Activated naive CD8-positive, alpha-beta T cell (primary cell): ENCODE measurements at regions not wholly inside any gene's neighbourhood (a gene's known extent, or its start where the extent isn't known, plus 50 kb on each side); places are given as distances from the start of the nearest gene placed in this dataset.
"Not testable (repeated sequence)": the region's sequence is repeated elsewhere in the genome, so short reads cannot be mapped to it uniquely, and the experiment has no call there.

ENCODE experiments used
- H3K27ac Mint-ChIP-seq: one replicate; pipeline ENCODE4 v1.8.0; 2021; ENCODE audit warnings: mixed read lengths
- H3K27me3 Mint-ChIP-seq: one replicate; pipeline ENCODE4 v1.8.0; 2021; ENCODE audit warnings: mixed read lengths
- H3K36me3 Mint-ChIP-seq: one replicate; pipeline ENCODE4 v1.8.0; 2021; ENCODE audit warnings: mixed read lengths
- H3K4me1 Mint-ChIP-seq: one replicate; pipeline ENCODE4 v1.8.0; 2021; ENCODE audit warnings: low read depth, mixed read lengths
- H3K4me3 Mint-ChIP-seq: one replicate; pipeline ENCODE4 v1.8.0; 2021; ENCODE audit warnings: mild to moderate bottlenecking, mixed read lengths
- H3K9me3 Mint-ChIP-seq: one replicate; pipeline ENCODE4 v1.8.0; 2021; ENCODE audit warnings: low read depth, mixed read lengths

DNA sequence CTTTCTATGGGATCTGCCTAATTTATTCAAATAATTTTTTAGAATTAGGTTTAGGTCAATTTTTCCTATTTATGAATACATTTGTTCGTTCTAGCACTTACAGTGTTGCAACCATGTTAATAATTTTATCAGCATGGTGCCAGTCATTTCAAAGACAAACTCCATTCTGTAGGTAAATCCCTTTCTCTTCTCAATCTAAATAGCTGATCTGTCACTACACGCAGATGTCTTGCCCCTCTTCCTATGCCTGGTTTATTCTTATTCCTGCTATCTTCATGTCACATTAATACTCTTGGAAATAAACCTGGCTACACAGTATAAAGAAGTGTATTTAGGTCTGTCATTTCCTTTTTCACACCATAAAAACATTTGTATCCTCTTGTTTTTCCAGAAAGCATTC is 1172.4 kb downstream of the BRINP3 start:
- Mint-ChIP-seq H3K9me3 (peaks cover 6% of the 10 kb centered on the region), H3K4me1 (no peaks in the 10 kb centered on the region), H3K27ac (no peak overlapping the region), H3K4me3 (no peak overlapping the region), H3K36me3 (no peaks in the 10 kb centered on the region), H3K27me3 (no peaks in the 10 kb centered on the region)

DNA sequence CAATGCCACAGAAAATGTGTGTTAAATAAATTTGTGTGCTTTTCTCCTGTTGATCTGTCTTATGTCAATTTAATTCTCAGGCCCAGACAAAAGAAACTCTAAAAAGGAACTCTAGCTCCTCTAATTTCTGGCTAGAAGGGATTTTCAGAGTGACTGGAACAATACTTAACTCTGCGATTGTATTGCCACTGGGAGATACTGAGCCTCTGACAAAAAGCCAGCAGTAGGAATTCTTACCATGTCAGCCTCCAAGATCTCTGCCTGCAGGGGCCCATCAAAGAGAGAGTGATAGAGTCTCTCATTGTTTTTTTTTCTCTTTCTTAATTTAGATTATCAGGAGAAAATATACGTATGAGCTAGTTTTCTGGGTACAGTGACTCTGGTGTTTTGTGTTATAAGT is 1165.7 kb downstream of the BRINP3 start:
- no peaks in the 10 kb centered on the region for H3K36me3 Mint-ChIP-seq
- no peaks in the 10 kb centered on the region for H3K4me1 Mint-ChIP-seq
- H3K4me3 Mint-ChIP-seq: no peak overlapping the region
- H3K9me3 Mint-ChIP-seq: no peaks in the 10 kb centered on the region
- no peaks in the 10 kb centered on the region for H3K27me3 Mint-ChIP-seq
- no peak overlapping the region for H3K27ac Mint-ChIP-seq

DNA sequence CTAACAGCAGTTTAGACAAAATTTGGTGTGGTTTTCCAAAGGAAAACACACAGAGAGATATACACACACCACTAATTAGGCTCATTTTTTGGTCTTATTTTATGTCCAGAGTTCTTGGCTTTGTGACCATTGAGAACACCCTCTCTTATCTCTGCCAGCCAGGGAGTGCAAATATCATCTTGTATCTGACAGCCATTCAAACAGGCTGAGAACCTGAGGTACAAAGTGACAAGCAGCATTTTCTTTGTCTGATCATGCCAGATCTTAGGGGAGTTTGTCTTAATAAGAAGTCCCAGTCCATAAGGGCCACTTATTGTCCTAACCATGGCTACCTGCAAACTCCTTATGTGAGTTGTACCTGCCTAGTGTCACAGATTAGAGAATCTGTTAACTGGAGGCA is 1165.2 kb downstream of the BRINP3 start:
- no peaks in the 10 kb centered on the region for H3K27me3 Mint-ChIP-seq
- no peaks in the 10 kb centered on the region for H3K4me1 Mint-ChIP-seq
- no peaks in the 10 kb centered on the region for H3K36me3 Mint-ChIP-seq
- H3K27ac Mint-ChIP-seq: no peak overlapping the region
- H3K9me3 Mint-ChIP-seq: no peaks in the 10 kb centered on the region
- H3K4me3 Mint-ChIP-seq: no peak overlapping the region

DNA sequence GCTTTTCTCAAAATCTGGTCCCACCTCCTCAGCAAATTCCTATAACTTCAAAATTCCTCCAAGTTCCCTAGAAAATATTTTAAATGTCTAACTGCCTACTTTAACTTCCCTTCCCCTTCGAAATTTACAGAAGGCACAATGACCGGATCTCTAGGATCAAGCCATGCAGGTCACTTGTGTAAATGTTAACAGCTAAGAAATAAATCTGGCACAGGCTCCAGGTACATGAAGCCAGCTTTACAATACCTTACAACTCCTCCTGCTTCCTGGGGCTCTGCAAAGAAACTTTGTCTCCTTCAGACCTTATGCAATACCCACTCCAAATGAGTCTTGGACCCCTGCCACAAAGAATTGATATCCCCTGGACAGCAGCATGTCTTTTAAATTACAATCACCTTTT is 1164.2 kb downstream of the BRINP3 start:
- no peaks in the 10 kb centered on the region for H3K4me1 Mint-ChIP-seq
- no peak overlapping the region for H3K27ac Mint-ChIP-seq
- H3K27me3 Mint-ChIP-seq: no peaks in the 10 kb centered on the region
- H3K36me3 Mint-ChIP-seq: no peaks in the 10 kb centered on the region
- H3K4me3 Mint-ChIP-seq: no peak overlapping the region
- H3K9me3 Mint-ChIP-seq: no peaks in the 10 kb centered on the region

DNA sequence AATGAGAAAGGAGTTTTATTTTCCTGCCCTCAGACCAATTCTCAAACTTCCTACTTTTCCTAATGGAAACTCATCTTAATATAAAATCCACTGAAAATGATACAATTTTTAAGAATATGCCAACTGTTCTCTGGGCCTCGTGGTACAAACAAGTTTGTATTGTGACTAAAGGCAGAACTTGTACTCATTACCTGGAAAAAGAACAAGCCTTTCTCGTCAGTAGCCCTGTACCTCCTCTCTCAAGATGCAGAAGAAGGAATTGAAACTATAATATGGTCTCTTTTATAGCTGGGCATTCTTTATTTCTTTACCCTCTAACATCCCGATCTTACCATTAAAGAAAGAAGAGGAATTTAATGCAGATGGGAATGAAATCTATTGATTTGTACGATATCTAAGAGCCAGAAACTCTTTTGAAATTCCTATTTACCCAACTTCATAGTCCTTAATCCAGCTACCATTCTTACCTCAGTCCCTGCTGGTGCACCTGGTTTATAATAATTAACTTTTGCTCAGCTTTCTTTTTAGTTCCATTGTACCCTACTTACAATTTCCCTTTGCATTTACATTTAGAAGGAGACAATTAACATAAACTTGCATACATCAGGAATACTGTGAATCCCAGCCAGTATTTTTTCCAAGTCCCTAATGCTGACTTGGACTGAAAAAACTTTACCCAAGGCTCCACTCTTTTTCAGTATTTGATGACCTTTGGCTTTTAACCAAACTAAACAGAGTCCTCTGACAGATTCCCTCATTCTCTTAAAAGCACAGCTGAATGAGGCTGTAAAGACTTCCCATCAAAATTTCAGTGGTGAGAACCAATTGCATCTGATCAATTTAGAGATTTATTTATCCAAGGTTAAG is 1162.4 kb downstream of the BRINP3 start:
- Mint-ChIP-seq H3K4me1 (no peaks in the 10 kb centered on the region), H3K27me3 (no peaks in the 10 kb centered on the region), H3K9me3 (no peaks in the 10 kb centered on the region), H3K4me3 (no peak overlapping the region), H3K36me3 (no peaks in the 10 kb centered on the region), H3K27ac (no peak overlapping the region)

DNA sequence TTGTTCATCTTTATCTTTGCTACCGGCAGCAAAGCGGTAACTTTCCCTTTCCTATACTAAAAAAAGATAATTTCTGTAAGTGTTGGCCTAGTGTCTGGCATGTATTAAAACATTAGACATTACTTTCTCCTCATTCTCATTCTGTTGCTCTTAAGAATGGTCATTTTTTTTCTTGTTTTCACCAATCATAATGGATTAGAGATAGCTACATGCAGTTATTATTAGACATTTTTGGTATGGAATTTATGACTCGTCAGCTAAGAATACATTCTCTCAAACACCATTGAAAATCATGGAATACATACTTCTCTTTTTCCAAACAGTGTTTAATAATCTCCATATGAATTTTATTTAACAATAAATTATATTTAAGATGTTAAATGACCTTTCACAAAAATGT is 1154.6 kb downstream of the BRINP3 start:
- Mint-ChIP-seq H3K27me3 (no peaks in the 10 kb centered on the region), H3K4me1 (no peaks in the 10 kb centered on the region), H3K4me3 (no peak overlapping the region), H3K9me3 (peaks cover 7% of the 10 kb centered on the region), H3K27ac (no peak overlapping the region), H3K36me3 (no peaks in the 10 kb centered on the region)

DNA sequence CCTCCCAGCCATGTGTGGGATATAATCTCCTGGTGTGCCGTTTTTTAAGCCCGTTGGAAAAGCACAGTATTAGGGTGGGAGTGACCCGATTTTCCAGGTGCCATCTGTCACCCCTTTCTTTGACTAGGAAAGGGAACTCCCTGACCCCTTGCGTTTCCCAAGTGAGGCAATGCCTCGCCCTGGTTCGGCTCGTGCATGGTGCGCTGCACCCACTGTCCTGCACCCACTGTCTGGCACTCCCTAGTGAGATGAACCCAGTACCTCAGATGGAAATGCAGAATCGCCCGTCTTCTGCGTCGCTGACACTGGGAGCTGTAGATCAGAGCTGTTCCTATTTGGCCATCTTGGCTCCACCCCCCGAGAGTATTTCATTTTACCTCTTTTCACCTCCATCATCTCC is 1146.6 kb downstream of the BRINP3 start:
- H3K27ac Mint-ChIP-seq, H3K36me3 Mint-ChIP-seq: not testable (repeated sequence)

DNA sequence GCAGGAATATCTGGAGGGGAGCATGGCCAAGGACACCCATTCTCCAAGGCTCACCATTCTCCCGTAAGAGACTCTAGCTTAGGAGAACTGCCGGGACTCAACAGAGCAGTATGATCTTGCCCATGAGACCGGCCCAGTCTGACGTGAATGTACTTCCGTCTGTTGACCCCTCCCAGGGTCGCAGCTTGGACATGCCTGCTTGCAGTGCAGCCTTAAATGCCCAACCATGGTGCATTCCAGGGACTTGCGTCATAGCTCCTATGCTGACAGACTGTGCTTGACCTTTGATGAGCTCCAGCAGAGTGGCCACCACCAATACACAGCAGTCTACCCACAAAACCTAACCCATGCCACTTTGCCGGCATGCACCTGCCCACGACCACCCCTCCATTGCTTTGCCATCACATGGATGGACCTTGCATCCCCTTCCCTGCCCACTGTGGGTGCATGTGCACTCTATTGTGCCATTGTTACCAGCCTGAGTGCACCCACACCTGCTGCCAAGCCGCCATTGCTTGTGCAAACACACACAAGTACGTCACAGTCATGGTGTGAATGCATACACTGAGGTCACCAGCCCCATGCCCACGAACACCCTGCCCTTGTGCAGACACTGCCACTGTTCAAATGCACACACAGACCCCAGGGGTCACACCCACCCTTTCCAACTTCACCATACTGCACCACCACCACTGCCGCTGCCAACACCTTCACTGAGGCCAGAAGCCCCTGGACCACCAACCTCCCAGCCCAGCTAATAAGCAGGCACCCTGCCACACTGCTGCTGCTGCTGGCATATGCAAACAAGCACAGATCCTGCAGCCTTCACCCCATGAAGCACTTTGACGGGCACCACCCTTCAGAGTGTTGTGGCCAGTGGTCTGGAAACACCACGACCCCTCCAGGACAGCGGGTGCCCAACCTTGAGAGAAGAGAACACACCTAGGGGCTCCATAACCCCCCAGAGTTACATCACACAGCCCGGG is 1141.3 kb downstream of the BRINP3 start:
- Mint-ChIP-seq H3K27me3 (no peaks in the 10 kb centered on the region), H3K27ac (no peak overlapping the region), H3K9me3 (peaks cover 14% of the 10 kb centered on the region), H3K4me3 (no peak overlapping the region), H3K36me3 (no peaks in the 10 kb centered on the region), H3K4me1 (no peaks in the 10 kb centered on the region)

More for the DNA sequence above, 1146.6 kb downstream of the BRINP3 start:
- H3K9me3 Mint-ChIP-seq: peaks cover 16% of the 10 kb centered on the region
- not testable (repeated sequence) for H3K27me3 Mint-ChIP-seq, H3K4me3 Mint-ChIP-seq, H3K4me1 Mint-ChIP-seq

DNA sequence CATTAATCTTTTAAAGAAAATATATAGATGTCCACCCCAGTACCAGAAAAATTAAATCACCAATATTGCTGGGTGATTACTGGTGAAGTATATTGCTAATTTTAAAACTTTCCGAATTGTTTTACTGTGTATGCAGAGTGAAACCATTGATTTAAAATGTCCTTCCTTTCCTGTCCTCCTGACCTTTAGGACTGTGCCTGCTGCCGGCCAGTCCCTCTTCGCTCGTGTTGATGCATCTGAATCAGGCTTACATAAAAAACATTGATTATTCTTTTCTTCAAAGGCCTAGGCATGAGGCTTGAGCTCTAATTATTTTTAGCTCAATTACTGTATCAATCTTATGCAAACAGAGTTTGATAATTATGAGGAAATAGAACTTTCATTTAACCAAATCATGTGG is 1128.1 kb downstream of the BRINP3 start:
- H3K4me1 Mint-ChIP-seq: no peaks in the 10 kb centered on the region
- no peaks in the 10 kb centered on the region for H3K36me3 Mint-ChIP-seq
- H3K27ac Mint-ChIP-seq: no peak overlapping the region
- no peaks in the 10 kb centered on the region for H3K27me3 Mint-ChIP-seq
- no peak overlapping the region for H3K4me3 Mint-ChIP-seq
- peaks cover 11% of the 10 kb centered on the region for H3K9me3 Mint-ChIP-seq

DNA sequence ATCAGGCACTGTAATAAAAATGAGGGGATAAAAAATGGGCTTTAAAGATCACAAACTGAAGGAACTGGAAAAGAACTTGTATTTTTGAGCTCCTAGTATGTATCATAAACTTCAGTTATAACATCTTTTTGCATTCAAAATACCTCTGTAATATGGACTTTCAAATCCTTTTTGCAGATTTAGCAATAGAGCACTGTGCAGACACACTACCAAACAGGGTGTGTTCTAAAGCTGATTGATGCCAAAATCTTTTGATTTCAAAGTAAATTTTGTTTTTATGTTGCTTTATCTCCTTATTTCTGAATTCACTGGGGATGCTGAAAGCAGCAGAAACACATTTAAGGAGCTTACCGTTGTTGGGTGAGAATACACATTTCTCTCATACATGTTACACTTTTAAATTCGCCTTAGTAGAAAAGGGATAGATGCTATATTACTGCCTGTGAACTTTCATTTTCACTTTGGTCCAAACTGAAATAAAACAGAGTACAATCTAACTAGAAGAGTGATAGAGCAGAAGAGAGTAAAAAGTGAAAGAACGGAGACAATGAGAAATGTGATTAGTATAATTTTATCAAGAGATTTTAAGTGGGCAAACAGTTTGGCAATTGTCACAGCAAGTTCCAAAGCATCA is 1126.6 kb downstream of the BRINP3 start:
- Mint-ChIP-seq H3K27me3 (no peaks in the 10 kb centered on the region), H3K27ac (no peak overlapping the region), H3K4me1 (no peaks in the 10 kb centered on the region), H3K36me3 (no peaks in the 10 kb centered on the region), H3K9me3 (peaks cover 13% of the 10 kb centered on the region), H3K4me3 (no peak overlapping the region)

DNA sequence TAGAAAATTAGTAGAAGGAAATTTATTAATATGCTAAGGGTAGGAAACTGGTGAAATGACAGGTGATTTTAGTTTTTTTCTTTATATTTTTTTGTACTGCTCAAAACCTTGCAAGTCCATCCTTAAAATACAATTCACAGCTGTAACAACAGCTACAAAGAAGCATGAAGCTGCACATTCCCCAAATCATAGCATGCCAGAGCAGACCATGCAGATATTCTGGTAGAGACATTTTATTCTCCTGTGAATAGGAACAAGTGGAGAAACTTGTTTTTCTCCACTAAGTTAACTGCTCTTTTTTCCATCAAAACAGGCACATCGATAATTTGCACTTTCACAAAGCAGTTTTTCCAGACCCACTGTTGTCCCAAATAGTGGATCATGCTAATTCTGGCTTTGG is 1125.7 kb downstream of the BRINP3 start:
- no peak overlapping the region for H3K27ac Mint-ChIP-seq
- H3K4me1 Mint-ChIP-seq: no peaks in the 10 kb centered on the region
- H3K9me3 Mint-ChIP-seq: peaks cover 16% of the 10 kb centered on the region
- H3K27me3 Mint-ChIP-seq: no peaks in the 10 kb centered on the region
- no peaks in the 10 kb centered on the region for H3K36me3 Mint-ChIP-seq
- no peak overlapping the region for H3K4me3 Mint-ChIP-seq

DNA sequence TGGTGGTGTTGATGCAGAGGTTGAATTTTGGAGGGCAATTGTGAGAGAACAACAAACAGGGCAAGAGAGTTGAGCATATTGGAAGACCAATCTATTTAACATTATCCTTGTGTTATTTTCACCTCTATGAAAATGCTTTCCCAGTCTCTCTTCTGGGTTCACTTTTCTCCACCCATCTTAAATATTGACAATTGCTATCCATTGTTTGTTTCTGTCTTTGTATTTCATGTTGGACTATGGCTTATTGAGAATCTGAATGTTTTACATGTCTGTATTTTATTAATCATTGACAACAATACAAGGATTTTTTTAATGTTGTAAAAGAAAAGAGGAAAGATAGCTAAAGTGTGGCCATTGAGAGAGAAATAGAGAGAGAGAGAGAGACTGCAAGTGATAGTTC is 1121.5 kb downstream of the BRINP3 start:
- H3K4me3 Mint-ChIP-seq: no peak overlapping the region
- no peaks in the 10 kb centered on the region for H3K27me3 Mint-ChIP-seq
- peaks cover 7% of the 10 kb centered on the region for H3K9me3 Mint-ChIP-seq
- H3K36me3 Mint-ChIP-seq: no peaks in the 10 kb centered on the region
- H3K27ac Mint-ChIP-seq: no peak overlapping the region
- H3K4me1 Mint-ChIP-seq: no peaks in the 10 kb centered on the region

DNA sequence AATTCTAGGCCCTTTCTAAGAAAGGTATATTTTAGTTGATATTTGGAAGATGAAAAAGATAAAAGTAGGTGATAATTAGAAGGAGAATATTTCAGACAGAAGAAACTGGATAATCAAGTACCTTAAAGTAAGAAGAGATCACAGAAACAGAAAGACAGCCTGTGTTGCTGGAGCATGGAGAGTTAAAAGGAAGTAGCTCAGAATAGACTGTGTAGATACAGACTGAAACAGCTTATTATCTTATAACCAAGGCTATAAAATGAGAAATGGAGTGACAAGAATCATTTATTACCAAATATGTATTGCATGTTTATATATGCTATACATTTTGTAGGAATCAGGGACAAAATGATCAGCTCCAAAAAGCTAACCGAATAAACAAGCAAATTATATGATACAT is 1120.3 kb downstream of the BRINP3 start:
- Mint-ChIP-seq H3K4me1 (no peaks in the 10 kb centered on the region), H3K4me3 (no peak overlapping the region), H3K27me3 (no peaks in the 10 kb centered on the region), H3K27ac (no peak overlapping the region), H3K36me3 (no peaks in the 10 kb centered on the region), H3K9me3 (peaks cover 10% of the 10 kb centered on the region)

DNA sequence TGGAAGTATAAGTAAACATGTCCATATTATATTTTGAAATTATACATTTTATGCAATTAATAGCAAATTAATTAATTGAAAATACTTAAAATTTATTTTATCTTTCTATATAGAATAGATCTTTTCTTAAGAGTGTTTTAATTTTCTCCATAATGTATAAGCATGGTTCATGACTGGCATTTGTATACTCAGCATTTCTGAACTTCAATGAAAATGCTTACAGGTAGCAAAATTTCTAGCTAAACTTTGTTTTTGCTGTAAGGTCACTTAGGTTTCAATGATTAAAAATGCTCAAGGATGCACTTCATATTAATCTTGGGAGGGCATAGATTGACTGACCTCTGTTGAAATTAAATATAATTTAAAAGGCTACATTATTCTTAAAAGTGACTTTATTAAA is 1108.1 kb downstream of the BRINP3 start:
- no peaks in the 10 kb centered on the region for H3K4me1 Mint-ChIP-seq
- H3K4me3 Mint-ChIP-seq: no peak overlapping the region
- no peaks in the 10 kb centered on the region for H3K36me3 Mint-ChIP-seq
- no peaks in the 10 kb centered on the region for H3K27me3 Mint-ChIP-seq
- H3K9me3 Mint-ChIP-seq: peaks cover 6% of the 10 kb centered on the region
- H3K27ac Mint-ChIP-seq: no peak overlapping the region

DNA sequence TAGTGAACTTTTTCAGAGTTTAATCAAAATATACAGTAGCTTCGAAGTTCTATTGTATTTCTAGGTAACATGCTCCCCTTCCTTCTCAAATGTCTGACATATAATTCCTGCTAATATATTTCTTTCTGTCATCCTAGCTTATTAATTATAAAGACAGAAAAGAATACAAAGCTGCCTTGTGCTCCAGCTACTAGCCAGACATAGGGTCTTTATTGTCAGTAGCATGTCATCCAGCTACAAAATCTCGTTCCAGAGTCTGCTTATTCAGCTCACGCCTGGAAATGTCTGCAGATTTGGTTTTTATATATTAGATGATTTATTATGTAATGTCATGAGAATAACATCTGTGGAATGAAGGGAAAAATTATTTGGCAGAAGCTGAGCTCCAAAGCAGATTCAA is 1102.8 kb downstream of the BRINP3 start:
- Mint-ChIP-seq H3K4me1 (no peaks in the 10 kb centered on the region), H3K4me3 (no peak overlapping the region), H3K36me3 (no peaks in the 10 kb centered on the region), H3K27ac (no peak overlapping the region), H3K9me3 (peaks cover 16% of the 10 kb centered on the region), H3K27me3 (no peaks in the 10 kb centered on the region)
